ENCODE measurements at regions not wholly inside any gene's neighbourhood (a gene's known extent, or its start where the extent isn't known, plus 50 kb on each side); places are given as distances from the start of the nearest gene placed in this dataset.

DNA sequence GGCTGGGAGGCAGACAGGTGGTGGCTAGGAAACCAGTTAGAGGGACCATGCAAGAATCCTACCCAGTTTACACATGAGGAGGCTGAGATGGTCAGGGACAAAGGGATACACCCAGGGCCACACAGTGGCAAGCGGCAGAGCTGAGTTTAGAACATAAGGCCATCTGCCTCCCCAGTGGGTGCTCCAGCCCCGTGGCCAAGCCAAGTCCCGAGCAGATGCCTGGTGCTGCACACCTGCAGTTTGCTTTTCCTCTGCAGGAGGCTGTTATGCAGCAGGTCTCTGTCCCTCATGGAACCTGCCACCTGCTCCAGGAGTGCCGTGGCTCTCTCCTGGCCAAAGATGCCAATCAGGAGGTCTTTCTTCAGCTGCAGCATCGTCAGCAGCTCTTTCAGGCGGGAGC, 70.8 kb downstream of the SYNE3 start:
- no peak for TF ChIP-seq RAD21 (IDR thresholded peaks at IDR 0.05; ENCODE audit: low read depth)
- no peak for TF ChIP-seq EP300 (IDR thresholded peaks at IDR 0.05; ENCODE audit: borderline replicate concordance)
- TF ChIP-seq YY1 (IDR thresholded peaks at IDR 0.05; ENCODE audit: low read depth), result no peak
- no peak for TF ChIP-seq CEBPB (IDR thresholded peaks at IDR 0.05)
- TF ChIP-seq FOXM1 (IDR thresholded peaks at IDR 0.05; ENCODE audit: borderline replicate concordance, low read depth), result no peak
- no peak for TF ChIP-seq TAF1 (IDR thresholded peaks at IDR 0.05; ENCODE audit: low read depth)
- TF ChIP-seq EGR1 (IDR thresholded peaks at IDR 0.05), result no peak
- TF ChIP-seq, protein P1, sequence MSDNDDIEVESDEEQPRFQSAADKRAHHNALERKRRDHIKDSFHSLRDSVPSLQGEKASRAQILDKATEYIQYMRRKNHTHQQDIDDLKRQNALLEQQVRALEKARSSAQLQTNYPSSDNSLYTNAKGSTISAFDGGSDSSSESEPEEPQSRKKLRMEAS (IDR thresholded peaks at IDR 0.05), result no peak
- TF ChIP-seq, protein P2, sequence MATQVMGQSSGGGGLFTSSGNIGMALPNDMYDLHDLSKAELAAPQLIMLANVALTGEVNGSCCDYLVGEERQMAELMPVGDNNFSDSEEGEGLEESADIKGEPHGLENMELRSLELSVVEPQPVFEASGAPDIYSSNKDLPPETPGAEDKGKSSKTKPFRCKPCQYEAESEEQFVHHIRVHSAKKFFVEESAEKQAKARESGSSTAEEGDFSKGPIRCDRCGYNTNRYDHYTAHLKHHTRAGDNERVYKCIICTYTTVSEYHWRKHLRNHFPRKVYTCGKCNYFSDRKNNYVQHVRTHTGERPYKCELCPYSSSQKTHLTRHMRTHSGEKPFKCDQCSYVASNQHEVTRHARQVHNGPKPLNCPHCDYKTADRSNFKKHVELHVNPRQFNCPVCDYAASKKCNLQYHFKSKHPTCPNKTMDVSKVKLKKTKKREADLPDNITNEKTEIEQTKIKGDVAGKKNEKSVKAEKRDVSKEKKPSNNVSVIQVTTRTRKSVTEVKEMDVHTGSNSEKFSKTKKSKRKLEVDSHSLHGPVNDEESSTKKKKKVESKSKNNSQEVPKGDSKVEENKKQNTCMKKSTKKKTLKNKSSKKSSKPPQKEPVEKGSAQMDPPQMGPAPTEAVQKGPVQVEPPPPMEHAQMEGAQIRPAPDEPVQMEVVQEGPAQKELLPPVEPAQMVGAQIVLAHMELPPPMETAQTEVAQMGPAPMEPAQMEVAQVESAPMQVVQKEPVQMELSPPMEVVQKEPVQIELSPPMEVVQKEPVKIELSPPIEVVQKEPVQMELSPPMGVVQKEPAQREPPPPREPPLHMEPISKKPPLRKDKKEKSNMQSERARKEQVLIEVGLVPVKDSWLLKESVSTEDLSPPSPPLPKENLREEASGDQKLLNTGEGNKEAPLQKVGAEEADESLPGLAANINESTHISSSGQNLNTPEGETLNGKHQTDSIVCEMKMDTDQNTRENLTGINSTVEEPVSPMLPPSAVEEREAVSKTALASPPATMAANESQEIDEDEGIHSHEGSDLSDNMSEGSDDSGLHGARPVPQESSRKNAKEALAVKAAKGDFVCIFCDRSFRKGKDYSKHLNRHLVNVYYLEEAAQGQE (IDR thresholded peaks at IDR 0.05; ENCODE audit: low read depth), result no peak
- TF ChIP-seq ZBTB7A (IDR thresholded peaks at IDR 0.05; ENCODE audit: low read depth), result no peak

Data from Ishikawa (cell line).